Testis (tissue), 2 donors: ENCODE measurements at regions not wholly inside any gene's neighbourhood (a gene's known extent, or its start where the extent isn't known, plus 50 kb on each side); places are given as distances from the start of the nearest gene placed in this dataset.

ENCODE experiments used
- POLR2A ChIP-seq: fragments of 450-650 bp; IDR thresholded peaks from one replicate; pipeline ENCODE4 v1.6.1; 2017; ENCODE audit warnings: antibody characterized with exemption, mild to moderate bottlenecking, moderate library complexity
- TF ChIP-seq, protein P1 (sequence below), 3 experiments: fragments of 450-650 bp in 2 of 3; fragments of 200-600 bp in 1 of 3; sonication (generic) in 1 of 3; IDR thresholded peaks; one replicate each; pipeline ENCODE4 v1.5.1; 2016 to 2019; ENCODE audit warnings: antibody characterized with exemption in 3 of 3, mild to moderate bottlenecking in 2 of 3, moderate library complexity in 1 of 3

GRCh38 chr18:27540111-27540510 lies 355.0 kb upstream of the CHST9 start:
- TF ChIP-seq, protein P1, sequence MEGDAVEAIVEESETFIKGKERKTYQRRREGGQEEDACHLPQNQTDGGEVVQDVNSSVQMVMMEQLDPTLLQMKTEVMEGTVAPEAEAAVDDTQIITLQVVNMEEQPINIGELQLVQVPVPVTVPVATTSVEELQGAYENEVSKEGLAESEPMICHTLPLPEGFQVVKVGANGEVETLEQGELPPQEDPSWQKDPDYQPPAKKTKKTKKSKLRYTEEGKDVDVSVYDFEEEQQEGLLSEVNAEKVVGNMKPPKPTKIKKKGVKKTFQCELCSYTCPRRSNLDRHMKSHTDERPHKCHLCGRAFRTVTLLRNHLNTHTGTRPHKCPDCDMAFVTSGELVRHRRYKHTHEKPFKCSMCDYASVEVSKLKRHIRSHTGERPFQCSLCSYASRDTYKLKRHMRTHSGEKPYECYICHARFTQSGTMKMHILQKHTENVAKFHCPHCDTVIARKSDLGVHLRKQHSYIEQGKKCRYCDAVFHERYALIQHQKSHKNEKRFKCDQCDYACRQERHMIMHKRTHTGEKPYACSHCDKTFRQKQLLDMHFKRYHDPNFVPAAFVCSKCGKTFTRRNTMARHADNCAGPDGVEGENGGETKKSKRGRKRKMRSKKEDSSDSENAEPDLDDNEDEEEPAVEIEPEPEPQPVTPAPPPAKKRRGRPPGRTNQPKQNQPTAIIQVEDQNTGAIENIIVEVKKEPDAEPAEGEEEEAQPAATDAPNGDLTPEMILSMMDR (IDR thresholded peaks at IDR 0.05), result no peak
- no peak for TF ChIP-seq POLR2A
